ENCODE measurements at regions not wholly inside any gene's neighbourhood (a gene's known extent, or its start where the extent isn't known, plus 50 kb on each side); places are given as distances from the start of the nearest gene placed in this dataset.

DNA sequence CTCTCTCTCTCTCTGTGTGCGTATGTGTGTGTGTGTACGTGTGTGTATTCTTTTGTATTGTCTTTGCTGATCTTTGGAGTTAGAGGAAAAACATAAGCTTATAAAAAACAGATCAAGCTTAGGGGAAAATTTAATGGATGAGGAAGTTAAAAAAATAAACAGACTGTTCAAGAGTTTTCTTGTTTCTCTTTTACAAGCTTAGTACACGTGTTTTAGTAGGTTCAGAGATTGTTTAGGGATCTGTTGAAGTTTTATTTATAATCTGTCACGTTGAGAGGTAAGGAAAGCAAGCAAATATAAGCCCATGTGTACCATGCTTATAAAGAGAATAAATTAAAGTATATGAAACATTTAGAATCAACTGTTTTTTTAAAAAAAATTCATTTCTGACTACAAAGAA, 1470.3 kb upstream of the NUDT12 start:
- no peak for TF ChIP-seq POLR2AphosphoS5 (IDR thresholded peaks at IDR 0.05; ENCODE audit: low read depth, low read length)
- TF ChIP-seq, protein P1, sequence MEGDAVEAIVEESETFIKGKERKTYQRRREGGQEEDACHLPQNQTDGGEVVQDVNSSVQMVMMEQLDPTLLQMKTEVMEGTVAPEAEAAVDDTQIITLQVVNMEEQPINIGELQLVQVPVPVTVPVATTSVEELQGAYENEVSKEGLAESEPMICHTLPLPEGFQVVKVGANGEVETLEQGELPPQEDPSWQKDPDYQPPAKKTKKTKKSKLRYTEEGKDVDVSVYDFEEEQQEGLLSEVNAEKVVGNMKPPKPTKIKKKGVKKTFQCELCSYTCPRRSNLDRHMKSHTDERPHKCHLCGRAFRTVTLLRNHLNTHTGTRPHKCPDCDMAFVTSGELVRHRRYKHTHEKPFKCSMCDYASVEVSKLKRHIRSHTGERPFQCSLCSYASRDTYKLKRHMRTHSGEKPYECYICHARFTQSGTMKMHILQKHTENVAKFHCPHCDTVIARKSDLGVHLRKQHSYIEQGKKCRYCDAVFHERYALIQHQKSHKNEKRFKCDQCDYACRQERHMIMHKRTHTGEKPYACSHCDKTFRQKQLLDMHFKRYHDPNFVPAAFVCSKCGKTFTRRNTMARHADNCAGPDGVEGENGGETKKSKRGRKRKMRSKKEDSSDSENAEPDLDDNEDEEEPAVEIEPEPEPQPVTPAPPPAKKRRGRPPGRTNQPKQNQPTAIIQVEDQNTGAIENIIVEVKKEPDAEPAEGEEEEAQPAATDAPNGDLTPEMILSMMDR (IDR thresholded peaks at IDR 0.05 in 2 of 3, conservative IDR thresholded peaks at IDR 0.05 in 1 of 3; ENCODE audit: borderline replicate concordance in 1 of 3, insufficient read depth in 1 of 3, low read depth in 2 of 3, low read length in 2 of 3), result no peak
- no peak for TF ChIP-seq SRF (IDR thresholded peaks at IDR 0.05; ENCODE audit: low read depth)
- TF ChIP-seq SIN3A (IDR thresholded peaks at IDR 0.05; ENCODE audit: low read depth), result no peak
- TF ChIP-seq POLR2A (IDR thresholded peaks at IDR 0.05; ENCODE audit: borderline replicate concordance, extremely low read depth, insufficient read depth, insufficient read length), result no peak
- no peak for TF ChIP-seq EZH2 (IDR thresholded peaks at IDR 0.05)
- TF ChIP-seq, protein P2, sequence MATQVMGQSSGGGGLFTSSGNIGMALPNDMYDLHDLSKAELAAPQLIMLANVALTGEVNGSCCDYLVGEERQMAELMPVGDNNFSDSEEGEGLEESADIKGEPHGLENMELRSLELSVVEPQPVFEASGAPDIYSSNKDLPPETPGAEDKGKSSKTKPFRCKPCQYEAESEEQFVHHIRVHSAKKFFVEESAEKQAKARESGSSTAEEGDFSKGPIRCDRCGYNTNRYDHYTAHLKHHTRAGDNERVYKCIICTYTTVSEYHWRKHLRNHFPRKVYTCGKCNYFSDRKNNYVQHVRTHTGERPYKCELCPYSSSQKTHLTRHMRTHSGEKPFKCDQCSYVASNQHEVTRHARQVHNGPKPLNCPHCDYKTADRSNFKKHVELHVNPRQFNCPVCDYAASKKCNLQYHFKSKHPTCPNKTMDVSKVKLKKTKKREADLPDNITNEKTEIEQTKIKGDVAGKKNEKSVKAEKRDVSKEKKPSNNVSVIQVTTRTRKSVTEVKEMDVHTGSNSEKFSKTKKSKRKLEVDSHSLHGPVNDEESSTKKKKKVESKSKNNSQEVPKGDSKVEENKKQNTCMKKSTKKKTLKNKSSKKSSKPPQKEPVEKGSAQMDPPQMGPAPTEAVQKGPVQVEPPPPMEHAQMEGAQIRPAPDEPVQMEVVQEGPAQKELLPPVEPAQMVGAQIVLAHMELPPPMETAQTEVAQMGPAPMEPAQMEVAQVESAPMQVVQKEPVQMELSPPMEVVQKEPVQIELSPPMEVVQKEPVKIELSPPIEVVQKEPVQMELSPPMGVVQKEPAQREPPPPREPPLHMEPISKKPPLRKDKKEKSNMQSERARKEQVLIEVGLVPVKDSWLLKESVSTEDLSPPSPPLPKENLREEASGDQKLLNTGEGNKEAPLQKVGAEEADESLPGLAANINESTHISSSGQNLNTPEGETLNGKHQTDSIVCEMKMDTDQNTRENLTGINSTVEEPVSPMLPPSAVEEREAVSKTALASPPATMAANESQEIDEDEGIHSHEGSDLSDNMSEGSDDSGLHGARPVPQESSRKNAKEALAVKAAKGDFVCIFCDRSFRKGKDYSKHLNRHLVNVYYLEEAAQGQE (IDR thresholded peaks at IDR 0.05; ENCODE audit: low read depth), result no peak
- no peak for TF ChIP-seq ZFX (IDR thresholded peaks at IDR 0.05)
- TF ChIP-seq YY1 (IDR thresholded peaks at IDR 0.05; ENCODE audit: extremely low read depth, insufficient replicate concordance, low read depth, low read length), result no peak

Data from HCT116 (cell line).